Skeletal muscle tissue (tissue), 3 donors: ENCODE measurements at regions not wholly inside any gene's neighbourhood (a gene's known extent, or its start where the extent isn't known, plus 50 kb on each side); places are given as distances from the start of the nearest gene placed in this dataset.

Experiments used
- H3K27ac ChIP-seq: one replicate; pipeline ENCODE4 v1.7.0; 2013; ENCODE audit warnings: mild to moderate bottlenecking, low read depth, low read length, inconsistent platforms
- H3K27me3 ChIP-seq, 3 donors: one replicate each; pipeline ENCODE4 v1.7.0; 2013; ENCODE audit warnings: low read length in 3 of 3; ENCODE audit not compliant: control insufficient read depth in 3 of 3, insufficient read depth in 3 of 3
- H3K36me3 ChIP-seq, 3 donors: one replicate each; pipeline ENCODE4 v1.7.0; 2013; ENCODE audit warnings: low read length in 3 of 3; ENCODE audit not compliant: control insufficient read depth in 3 of 3, insufficient read depth in 3 of 3
- H3K4me1 ChIP-seq, 3 donors: one replicate each; pipeline ENCODE4 v1.7.0; 2013; ENCODE audit warnings: low read length in 3 of 3, mild to moderate bottlenecking in 3 of 3; ENCODE audit not compliant: control insufficient read depth in 3 of 3, insufficient read depth in 3 of 3
- H3K4me3 ChIP-seq, 3 donors: one replicate each; pipeline ENCODE4 v1.7.0; 2013; ENCODE audit warnings: low read length in 3 of 3
- H3K9ac ChIP-seq, 3 donors: one replicate each; pipeline ENCODE4 v1.7.0; 2013; ENCODE audit warnings: low read length in 3 of 3, mild to moderate bottlenecking in 3 of 3, moderate library complexity in 2 of 3, low read depth in 1 of 3
- H3K9me3 ChIP-seq, 3 donors: one replicate each; pipeline ENCODE4 v1.7.0; 2013; ENCODE audit warnings: low read length in 3 of 3; ENCODE audit not compliant: control insufficient read depth in 3 of 3
- donor health status: Osteomylitis.

DNA sequence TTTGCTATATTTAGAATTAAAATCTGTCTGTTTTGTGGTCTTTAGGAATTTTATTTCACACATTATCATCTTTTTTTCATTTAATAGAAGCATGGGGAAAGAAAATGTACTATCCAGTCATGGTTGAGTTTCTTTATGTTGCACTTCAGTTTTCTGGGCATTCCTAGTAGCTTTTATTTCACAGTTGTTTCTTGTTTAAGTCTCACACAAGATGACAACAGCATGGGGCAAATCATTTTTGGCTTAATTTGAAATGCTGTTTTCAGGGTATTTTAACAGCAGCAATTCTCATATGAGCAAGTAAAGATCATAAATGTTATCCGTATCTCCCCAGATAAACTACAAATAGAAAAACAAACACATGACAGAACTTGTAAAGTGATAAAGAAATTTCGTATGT is 1600.2 kb downstream of the PCDH9 start:
- no peaks in the 10 kb centered on the region for H3K4me1 ChIP-seq
- no peak overlapping the region for H3K27ac ChIP-seq
- H3K36me3 ChIP-seq = no peaks in the 10 kb centered on the region
- H3K9me3 ChIP-seq = no peaks in the 10 kb centered on the region
- no peak overlapping the region for H3K4me3 ChIP-seq
- no peak overlapping the region for H3K9ac ChIP-seq
- H3K27me3 ChIP-seq = no peaks in the 10 kb centered on the region

DNA sequence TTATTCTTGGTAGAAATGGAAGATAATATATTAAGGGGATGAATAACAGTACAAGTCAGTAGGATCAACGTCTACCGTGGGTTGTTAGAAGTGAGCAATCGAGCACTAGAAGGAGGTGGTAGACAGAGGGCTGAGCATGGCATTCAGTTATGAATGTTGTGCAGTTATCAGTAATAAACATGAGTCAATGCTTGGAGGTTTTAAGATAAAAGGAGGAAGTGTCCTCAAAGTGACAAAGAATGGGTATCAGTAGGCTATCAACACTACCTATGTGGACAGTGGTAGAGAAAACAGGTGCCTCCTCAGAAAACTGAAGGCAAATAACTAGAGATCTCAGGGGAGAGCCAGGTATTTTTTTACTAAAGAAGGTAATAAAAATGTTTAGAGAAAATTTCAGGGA is 1607.0 kb downstream of the PCDH9 start:
- Histone ChIP-seq H3K9me3 (no peaks in the 10 kb centered on the region), H3K4me3 (no peak overlapping the region), H3K36me3 (no peaks in the 10 kb centered on the region), H3K9ac (no peak overlapping the region), H3K27me3 (no peaks in the 10 kb centered on the region), H3K27ac (no peak overlapping the region), H3K4me1 (no peaks in the 10 kb centered on the region)

DNA sequence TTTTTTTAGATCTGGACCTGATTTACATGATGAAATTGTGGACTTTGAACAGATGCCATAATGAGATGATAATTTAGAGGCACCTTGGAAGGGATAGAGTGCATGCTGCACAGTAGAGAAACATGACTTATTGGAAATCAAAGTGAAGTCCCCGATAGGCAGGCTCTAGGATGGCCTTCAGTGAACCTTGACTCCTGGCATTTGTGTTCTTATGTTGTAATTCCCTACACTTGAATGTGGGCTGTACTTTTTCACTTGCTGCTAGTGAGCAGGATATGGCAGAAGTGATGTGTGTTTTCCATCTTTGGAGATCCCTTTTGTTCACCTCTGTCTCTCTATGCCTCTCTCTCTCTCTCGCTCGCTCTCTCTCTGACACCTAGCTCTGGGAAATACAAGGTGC is 1614.6 kb downstream of the PCDH9 start:
- Histone ChIP-seq H3K27ac (no peak overlapping the region), H3K36me3 (no peaks in the 10 kb centered on the region), H3K9me3 (no peaks in the 10 kb centered on the region), H3K9ac (no peak overlapping the region), H3K4me1 (no peaks in the 10 kb centered on the region), H3K4me3 (no peak overlapping the region), H3K27me3 (no peaks in the 10 kb centered on the region)

DNA sequence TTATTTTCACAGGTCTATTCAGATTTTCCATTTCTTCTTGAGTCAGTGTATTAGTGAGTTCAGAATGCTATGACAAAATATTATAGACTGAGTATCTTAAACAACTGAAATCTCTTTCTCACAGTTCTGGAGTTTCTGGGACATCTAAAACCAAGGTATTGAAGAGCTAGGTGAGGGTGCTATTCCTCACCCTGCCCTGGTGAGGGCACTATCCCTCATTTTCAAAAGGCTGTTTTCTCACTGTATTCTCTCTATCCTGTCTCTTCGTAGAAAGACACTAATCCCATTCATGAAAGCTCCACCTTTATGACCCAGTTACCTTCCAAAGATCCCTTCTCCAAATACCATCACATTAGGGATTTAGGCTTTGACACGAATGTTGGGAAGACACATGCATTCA is 1617.1 kb downstream of the PCDH9 start:
- H3K4me1 ChIP-seq = no peaks in the 10 kb centered on the region
- no peaks in the 10 kb centered on the region for H3K27me3 ChIP-seq
- H3K4me3 ChIP-seq = no peak overlapping the region
- no peaks in the 10 kb centered on the region for H3K9me3 ChIP-seq
- no peaks in the 10 kb centered on the region for H3K36me3 ChIP-seq
- no peak overlapping the region for H3K27ac ChIP-seq
- H3K9ac ChIP-seq = no peak overlapping the region

DNA sequence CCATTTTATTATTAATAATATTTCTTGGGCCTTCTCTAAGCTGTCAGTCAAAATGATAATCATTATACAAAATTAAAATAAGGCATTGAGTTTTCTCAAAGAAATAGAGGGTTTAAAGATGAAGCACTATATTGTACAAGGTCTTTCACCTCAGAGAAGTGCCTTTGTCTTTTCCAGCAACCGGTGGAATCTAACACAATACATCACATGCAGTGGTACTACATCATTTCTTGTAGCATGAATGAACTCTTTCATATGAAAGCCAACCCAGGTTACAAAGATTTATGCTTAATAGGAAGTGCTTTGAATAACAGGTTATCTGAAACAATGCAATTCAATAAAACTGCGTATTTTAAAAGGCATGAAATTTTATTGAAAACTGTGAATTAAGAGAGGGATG is 1620.8 kb downstream of the PCDH9 start:
- Histone ChIP-seq H3K4me3 (no peak overlapping the region), H3K9me3 (no peaks in the 10 kb centered on the region), H3K36me3 (no peaks in the 10 kb centered on the region), H3K9ac (no peak overlapping the region), H3K4me1 (no peaks in the 10 kb centered on the region), H3K27ac (no peak overlapping the region), H3K27me3 (no peaks in the 10 kb centered on the region)

DNA sequence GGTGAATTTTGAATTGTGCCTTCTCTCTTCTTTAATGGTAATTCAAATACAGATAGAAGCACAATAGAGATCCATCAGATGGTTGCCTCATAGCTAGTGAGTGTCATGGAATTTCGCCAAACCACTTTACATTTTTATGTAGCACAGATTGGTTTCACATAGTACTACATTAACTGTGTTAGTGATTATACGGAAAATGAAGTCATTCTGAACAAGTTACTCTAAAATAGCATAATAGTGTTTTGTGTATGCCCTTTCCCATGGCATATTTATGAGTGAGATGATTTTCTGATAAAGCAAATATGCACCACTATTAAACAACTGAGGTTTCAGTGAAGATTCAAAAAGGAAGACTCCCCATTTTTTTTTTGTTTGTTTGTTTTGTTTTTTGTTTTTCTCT is 1623.5 kb downstream of the PCDH9 start:
- Histone ChIP-seq H3K4me3 (no peak overlapping the region), H3K36me3 (no peaks in the 10 kb centered on the region), H3K4me1 (no peaks in the 10 kb centered on the region), H3K9me3 (no peaks in the 10 kb centered on the region), H3K27me3 (no peaks in the 10 kb centered on the region), H3K9ac (no peak overlapping the region), H3K27ac (no peak overlapping the region)

DNA sequence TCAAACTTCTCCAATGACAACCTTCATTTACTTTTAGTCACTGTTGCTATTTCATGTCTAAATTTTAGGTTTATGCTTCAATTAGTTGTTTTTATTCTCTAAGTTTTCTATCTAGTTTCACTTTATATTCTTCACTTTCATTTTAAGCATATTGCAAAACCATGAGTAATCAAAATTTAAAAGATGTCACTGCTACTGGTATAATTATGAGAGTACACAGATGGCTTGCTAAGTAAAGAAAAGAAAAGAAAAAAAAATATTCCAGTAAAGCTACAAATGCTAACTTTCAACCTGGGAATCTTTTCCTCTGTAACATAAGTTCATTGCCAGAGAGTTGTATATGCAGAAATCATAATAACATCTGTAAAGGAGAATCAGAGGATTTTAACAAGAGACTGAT is 1624.7 kb downstream of the PCDH9 start:
- Histone ChIP-seq H3K4me3 (no peak overlapping the region), H3K4me1 (no peaks in the 10 kb centered on the region), H3K27ac (no peak overlapping the region), H3K36me3 (no peaks in the 10 kb centered on the region), H3K9ac (no peak overlapping the region), H3K27me3 (no peaks in the 10 kb centered on the region), H3K9me3 (no peaks in the 10 kb centered on the region)

DNA sequence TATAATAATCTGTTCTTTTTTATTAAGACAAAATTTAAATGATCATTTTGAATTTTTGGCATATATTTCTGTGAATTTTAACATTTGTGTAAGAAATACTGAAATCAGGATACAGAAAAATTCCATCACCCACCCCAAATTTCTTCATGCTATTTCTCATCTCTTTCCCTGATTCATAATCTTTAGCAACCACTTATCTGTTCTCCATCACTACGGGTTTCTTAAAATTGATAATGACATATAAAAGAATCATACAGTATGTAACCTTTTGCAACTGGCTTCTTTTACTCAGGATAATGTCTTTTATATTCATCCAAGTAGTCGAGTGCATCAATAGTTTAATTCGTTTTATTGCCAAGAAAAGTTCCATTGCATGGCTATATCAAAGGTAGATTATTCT is 1627.0 kb downstream of the PCDH9 start:
- H3K27me3 ChIP-seq = no peaks in the 10 kb centered on the region
- H3K27ac ChIP-seq = no peak overlapping the region
- H3K9ac ChIP-seq = no peak overlapping the region
- no peaks in the 10 kb centered on the region for H3K9me3 ChIP-seq
- no peaks in the 10 kb centered on the region for H3K4me1 ChIP-seq
- no peak overlapping the region for H3K4me3 ChIP-seq
- no peaks in the 10 kb centered on the region for H3K36me3 ChIP-seq

DNA sequence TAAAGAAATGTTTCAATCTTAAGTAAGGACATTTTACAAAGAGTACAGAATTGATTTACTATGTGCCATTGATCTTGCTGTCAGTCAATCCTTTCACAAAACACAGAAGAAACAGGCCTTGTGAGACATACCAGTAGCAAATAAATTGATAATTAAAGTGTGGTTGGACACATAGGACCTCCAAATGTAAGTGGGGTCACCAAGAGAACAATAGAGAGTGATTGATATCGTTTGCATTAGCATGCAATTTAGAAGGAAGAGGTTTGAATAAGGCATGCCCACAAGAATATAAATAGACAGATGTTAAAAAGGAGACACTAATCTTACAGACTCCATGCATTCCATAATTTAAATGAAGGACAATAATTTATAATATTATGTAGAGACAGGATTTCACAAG is 1628.3 kb downstream of the PCDH9 start:
- H3K27ac ChIP-seq = no peak overlapping the region
- H3K27me3 ChIP-seq = no peaks in the 10 kb centered on the region
- H3K9me3 ChIP-seq = no peaks in the 10 kb centered on the region
- no peaks in the 10 kb centered on the region for H3K4me1 ChIP-seq
- H3K36me3 ChIP-seq = no peaks in the 10 kb centered on the region
- H3K9ac ChIP-seq = no peak overlapping the region
- H3K4me3 ChIP-seq = no peak overlapping the region

DNA sequence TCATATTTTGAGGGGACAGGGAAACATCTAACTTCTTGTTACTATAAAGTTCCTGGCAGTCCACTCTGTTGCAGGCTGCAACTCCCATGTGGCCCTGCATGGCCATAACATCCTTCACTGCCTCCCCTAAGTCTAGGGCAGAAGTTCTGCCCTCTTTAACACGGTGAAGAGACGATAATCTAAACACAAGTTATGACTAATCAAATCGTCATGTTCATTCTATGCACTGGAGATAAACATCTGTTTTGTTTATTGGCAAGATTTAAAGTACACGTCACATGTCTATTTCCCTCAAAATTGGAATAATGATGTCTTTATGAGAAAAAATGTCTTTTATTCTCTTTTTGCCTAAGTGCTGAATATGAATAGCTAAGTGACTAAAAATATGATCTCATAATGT is 1629.4 kb downstream of the PCDH9 start:
- no peaks in the 10 kb centered on the region for H3K9me3 ChIP-seq
- H3K36me3 ChIP-seq = no peaks in the 10 kb centered on the region
- H3K4me3 ChIP-seq = no peak overlapping the region
- H3K27me3 ChIP-seq = no peaks in the 10 kb centered on the region
- no peaks in the 10 kb centered on the region for H3K4me1 ChIP-seq
- no peak overlapping the region for H3K9ac ChIP-seq
- no peak overlapping the region for H3K27ac ChIP-seq
